Neural cell (in vitro differentiated cells): ENCODE measurements at regions not wholly inside any gene's neighbourhood (a gene's known extent, or its start where the extent isn't known, plus 50 kb on each side); places are given as distances from the start of the nearest gene placed in this dataset.

Experiments
- H2AFZ ChIP-seq: fragments of 200-600, 300-800 bp; sonication (generic), shearing (Covaris generic); 2 replicates; pipeline ENCODE4 v1.6.0; 2014; ENCODE audit warnings: low read depth, mild to moderate bottlenecking, antibody characterized with exemption, low read length, moderate library complexity
- H3F3A ChIP-seq: fragments of 200-600 bp; shearing (Covaris generic); 2 replicates; pipeline ENCODE4 v1.6.1; 2016; ENCODE audit warnings: mild to moderate bottlenecking, moderate library complexity, mixed read lengths, antibody characterized with exemption, low read length; ENCODE audit not compliant: insufficient read depth, poor library complexity, severe bottlenecking
- H3K27ac ChIP-seq: fragments of 200-600, 300-800 bp; sonication (generic), shearing (Covaris generic); 2 replicates; pipeline ENCODE4 v1.5.1; 2014; ENCODE audit warnings: mild to moderate bottlenecking, low read length, moderate library complexity
- H3K27me3 ChIP-seq: fragments of 300-800, 200-600 bp; sonication (generic), shearing (Covaris generic); 2 replicates; pipeline ENCODE4 v1.6.0; 2014; ENCODE audit warnings: mild to moderate bottlenecking, low read depth, low read length, moderate library complexity; ENCODE audit not compliant: insufficient read depth
- H3K36me3 ChIP-seq: fragments of 300-800, 200-600 bp; sonication (generic), shearing (Covaris generic); 2 replicates; pipeline ENCODE4 v1.5.1; 2014; ENCODE audit warnings: mild to moderate bottlenecking, antibody characterized with exemption, low read length, moderate library complexity; ENCODE audit not compliant: insufficient read depth
- H3K4me2 ChIP-seq: fragments of 300-800, 200-600 bp; sonication (generic), shearing (Covaris generic); 2 replicates; pipeline ENCODE4 v1.6.0; 2014; ENCODE audit warnings: mild to moderate bottlenecking, low read length
- H3K4me3 ChIP-seq: fragments of 300-800, 200-600 bp; sonication (generic), shearing (Covaris generic); 2 replicates; pipeline ENCODE4 v1.5.1; 2014; ENCODE audit warnings: mild to moderate bottlenecking, low read length, moderate library complexity
- H3K79me2 ChIP-seq: fragments of 200-600 bp; shearing (Covaris generic); replicated peaks from 2 replicates; pipeline ENCODE4 v1.6.0; 2014; ENCODE audit warnings: mild to moderate bottlenecking, low read length, moderate library complexity; ENCODE audit not compliant: insufficient read depth
- H3K9ac ChIP-seq: fragments of 300-800, 200-600 bp; sonication (generic), shearing (Covaris generic); 2 replicates; pipeline ENCODE4 v1.6.1; 2016; ENCODE audit warnings: mild to moderate bottlenecking, low read length, mixed read lengths
- H3K9me2 ChIP-seq: fragments of 200-600 bp; shearing (Covaris generic); 2 replicates; pipeline ENCODE4 v1.6.1; 2016; ENCODE audit warnings: mild to moderate bottlenecking, low read length, mixed read lengths; ENCODE audit not compliant: insufficient read depth
- H3K9me3 ChIP-seq: fragments of 200-600, 300-800 bp; sonication (generic), shearing (Covaris generic); 2 replicates; pipeline ENCODE4 v1.6.1; 2016; ENCODE audit warnings: mild to moderate bottlenecking, mixed run types, low read length, moderate library complexity, mixed read lengths
- H4K20me1 ChIP-seq: fragments of 200-600 bp; shearing (Covaris generic); 2 replicates; pipeline ENCODE4 v1.6.1; 2016; ENCODE audit warnings: mild to moderate bottlenecking, mixed run types; ENCODE audit not compliant: insufficient read depth
- CTCF ChIP-seq: fragments of 450-650 bp; IDR thresholded peaks from 2 replicates; pipeline ENCODE4 v1.5.1; 2014; ENCODE audit warnings: antibody characterized with exemption, mild to moderate bottlenecking, moderate library complexity; ENCODE audit not compliant: poor library complexity, severe bottlenecking
- EP300 ChIP-seq: fragments of 450-650 bp; conservative IDR thresholded peaks from 2 replicates; pipeline ENCODE4 v1.6.1; 2014; ENCODE audit warnings: antibody characterized with exemption, mild to moderate bottlenecking, moderate library complexity; ENCODE audit not compliant: poor library complexity, severe bottlenecking
- EZH2 ChIP-seq: fragments of 200-600, 300-800 bp; shearing (Covaris generic), sonication (generic); IDR thresholded peaks from 2 replicates; pipeline ENCODE4 v1.6.1; 2014; ENCODE audit warnings: antibody characterized with exemption, low read length, borderline replicate concordance, mild to moderate bottlenecking; ENCODE audit not compliant: insufficient read depth, poor library complexity, severe bottlenecking
- MXI1 ChIP-seq: fragments of 450-650 bp; conservative IDR thresholded peaks from 2 replicates; pipeline ENCODE4 v1.6.1; 2014; ENCODE audit warnings: antibody characterized with exemption, mild to moderate bottlenecking; ENCODE audit not compliant: poor library complexity, severe bottlenecking
- POLR2AphosphoS5 ChIP-seq: IDR thresholded peaks from 2 replicates; pipeline ENCODE4 v1.6.1; 2012
- RAD21 ChIP-seq: fragments of 450-650 bp; conservative IDR thresholded peaks from 2 replicates; pipeline ENCODE4 v1.6.1; 2014; ENCODE audit warnings: antibody characterized with exemption, mild to moderate bottlenecking, moderate library complexity
- REST ChIP-seq: IDR thresholded peaks from 2 replicates; pipeline ENCODE4 v1.6.1; 2012; ENCODE audit warnings: borderline replicate concordance
- SMC3 ChIP-seq: fragments of 450-650 bp; conservative IDR thresholded peaks from 2 replicates; pipeline ENCODE4 v1.6.1; 2014; ENCODE audit warnings: antibody characterized with exemption, mild to moderate bottlenecking, moderate library complexity; ENCODE audit not compliant: poor library complexity
- TAF1 ChIP-seq: IDR thresholded peaks from 2 replicates; pipeline ENCODE4 v1.6.1; 2012; ENCODE audit warnings: low read depth

- Histone ChIP-seq H2AFZ (no peak overlapping the region), H3K79me2 (no peaks in the 10 kb centered on the region), H3K9ac (no peak overlapping the region), H4K20me1 (no peaks in the 10 kb centered on the region), H3K9me2 (no peaks in the 10 kb centered on the region), H3K9me3 (no peaks in the 10 kb centered on the region), H3K4me2 (no peak overlapping the region), H3K27me3 (no peaks in the 10 kb centered on the region), H3K36me3 (no peaks in the 10 kb centered on the region), H3F3A (no peaks in the 10 kb centered on the region), H3K4me3 (no peak overlapping the region), H3K27ac (no peak overlapping the region)
- TF ChIP-seq CTCF: no peak
- TF ChIP-seq SMC3: no peak
- no peak for TF ChIP-seq EZH2
- TF ChIP-seq POLR2AphosphoS5: no peak
- TF ChIP-seq MXI1: no peak
- no peak for TF ChIP-seq TAF1
- TF ChIP-seq REST: no peak
- TF ChIP-seq RAD21: no peak
- no peak for TF ChIP-seq EP300
Measured at GRCh38 chr4:104869831-104870230, 276.8 kb upstream of the TET2 start.

- H3K27ac ChIP-seq: no peak overlapping the region
- H3K9me3 ChIP-seq: no peaks in the 10 kb centered on the region
- no peaks in the 10 kb centered on the region for H3K79me2 ChIP-seq
- H3K36me3 ChIP-seq: no peaks in the 10 kb centered on the region
- no peak overlapping the region for H3K9ac ChIP-seq
- no peaks in the 10 kb centered on the region for H3K9me2 ChIP-seq
- TF ChIP-seq CTCF (no peak), RAD21 (no peak), MXI1 (no peak), EP300 (no peak), REST (no peak)
- no peak overlapping the region for H3K4me3 ChIP-seq
- H4K20me1 ChIP-seq: no peaks in the 10 kb centered on the region
- H3F3A ChIP-seq: no peaks in the 10 kb centered on the region
- H3K27me3 ChIP-seq: no peaks in the 10 kb centered on the region
- H2AFZ ChIP-seq: no peak overlapping the region
- H3K4me2 ChIP-seq: no peak overlapping the region
Measured at GRCh38 chr4:104870495-104871233, 276.0 kb upstream of the TET2 start.
